AG04450 (cell line): ENCODE measurements at regions not wholly inside any gene's neighbourhood (a gene's known extent, or its start where the extent isn't known, plus 50 kb on each side); places are given as distances from the start of the nearest gene placed in this dataset.

Experiments
- CTCF ChIA-PET: fragments of 300-600, 350-600 bp; formaldehyde crosslinking; extraction: SDS; loops from one replicate; lab custom pipeline; 2022; ENCODE audit warnings: antibody characterized with exemption, inconsistent platforms; lab: Charles Lee
- POLR2A ChIA-PET: fragments of 350-600 bp; formaldehyde crosslinking; extraction: SDS; loops from one replicate; lab custom pipeline; 2021; ENCODE audit warnings: antibody characterized with exemption, inconsistent platforms; lab: Yijun Ruan, JAX
- DNase-seq: peaks from one replicate; pipeline ENCODE4 v3.0.0-alpha.2; 2011; ENCODE audit warnings: low read depth, low spot score
- H3K27ac ChIP-seq: one replicate; pipeline ENCODE4 v1.5.1; 2012; ENCODE audit warnings: low read depth, low read length, control low read depth
- H3K27me3 ChIP-seq: one replicate; pipeline ENCODE4 v1.6.0; 2012; ENCODE audit warnings: low read length; ENCODE audit not compliant: control insufficient read depth, insufficient read depth
- H3K4me3 ChIP-seq: 2 replicates; pipeline ENCODE4 v1.5.1; 2011; ENCODE audit warnings: mild to moderate bottlenecking, low read depth, low read length, control low read depth
- H3K9me3 ChIP-seq: 2 replicates; pipeline ENCODE4 v1.5.1; 2012; ENCODE audit warnings: low read length; ENCODE audit not compliant: control insufficient read depth, insufficient read depth
- CTCF ChIP-seq: IDR thresholded peaks from 2 replicates; pipeline ENCODE4 v1.5.1; 2011; ENCODE audit warnings: low read depth, low read length, control low read depth, inconsistent platforms

- no peaks in the 10 kb centered on the region for H3K9me3 ChIP-seq
- CTCF ChIA-PET, result interaction anchor here (1.0 kb wide), 1 partner anchor 1002 kb away, joined by 3 read pairs; no protein-coding TSS in a partner anchor
- POLR2A ChIA-PET, result interaction anchor here (0.7 kb wide), 1 partner anchor 7 kb away, joined by 8 read pairs; no protein-coding TSS in a partner anchor
- TF ChIP-seq CTCF, result no peak
- no peak overlapping the region for H3K27ac ChIP-seq
- no peak overlapping the region for H3K4me3 ChIP-seq
- H3K27me3 ChIP-seq, result no peaks in the 10 kb centered on the region
- no peak for DNase-seq
These were observed 68.9 kb upstream of the NR2F2 start for GRCh38 chr15:96261575-96262034.

GRCh38 chr15:96262097-96262496 lies 68.4 kb upstream of the NR2F2 start:
- H3K27ac ChIP-seq, result no peak overlapping the region
- ChIA-PET POLR2A (interaction anchor here (0.5 to 0.6 kb wide), 2 partner anchors 29 to 116 kb away, joined by 4 to 15 read pairs; no protein-coding TSS in a partner anchor), CTCF (no interaction called here)
- TF ChIP-seq CTCF, result no peak
- H3K9me3 ChIP-seq, result no peaks in the 10 kb centered on the region
- H3K27me3 ChIP-seq, result no peaks in the 10 kb centered on the region
- no peak overlapping the region for H3K4me3 ChIP-seq
- no peak for DNase-seq

GRCh38 chr15:96262549-96263489 lies 67.7 kb upstream of the NR2F2 start:
- ChIA-PET POLR2A (interaction anchor here (0.5 to 0.6 kb wide), 2 partner anchors 28 to 116 kb away, joined by 4 to 15 read pairs; no protein-coding TSS in a partner anchor), CTCF (no interaction called here)
- no peak for TF ChIP-seq CTCF
- no peaks in the 10 kb centered on the region for H3K27me3 ChIP-seq
- H3K9me3 ChIP-seq, result no peaks in the 10 kb centered on the region
- no peak overlapping the region for H3K4me3 ChIP-seq
- no peak for DNase-seq
- H3K27ac ChIP-seq, result no peak overlapping the region

GRCh38 chr15:96264351-96264798 lies 66.1 kb upstream of the NR2F2 start:
- no peak overlapping the region for H3K27ac ChIP-seq
- POLR2A ChIA-PET, result interaction anchor here (0.9 kb wide), 1 partner anchor 71 kb away, joined by 3 read pairs; no protein-coding TSS in a partner anchor

More at GRCh38 chr15:96264351-96264798, 66.1 kb upstream of the NR2F2 start:
- CTCF ChIA-PET, result interaction anchor here (1.0 to 1.3 kb wide), 2 partner anchors 57 to 80 kb away, joined by 3 to 4 read pairs; no protein-coding TSS in a partner anchor
- Histone ChIP-seq H3K4me3 (no peak overlapping the region), H3K27me3 (no peaks in the 10 kb centered on the region), H3K9me3 (no peaks in the 10 kb centered on the region)
- no peak for DNase-seq
- no peak for TF ChIP-seq CTCF
